Natural killer cell (primary cell): ENCODE measurements at regions not wholly inside any gene's neighbourhood (a gene's known extent, or its start where the extent isn't known, plus 50 kb on each side); places are given as distances from the start of the nearest gene placed in this dataset.

ENCODE experiments used
- ATAC-seq, 3 donors: fragments of 150-1000 bp in 2 of 3; fragments of 200-7000 bp in 1 of 3; cut with Tn5 transposase; 1 replicate in 1 of 3; 2 replicates in 2 of 3; pipeline ENCODE4 v1.10.0; 2021; ENCODE audit warnings: mild to moderate bottlenecking in 2 of 3, moderate library complexity in 2 of 3
- DNase-seq, 2 donors: peaks; one replicate each; pipeline versions ENCODE4 v3.0.0 to v3.0.0-alpha.2; 2013 to 2021; ENCODE audit warnings: mixed read lengths in 1 of 2
- H3K27ac ChIP-seq: one replicate; pipeline ENCODE4 v1.5.1; 2013; ENCODE audit warnings: mild to moderate bottlenecking, low read length
- H3K27me3 ChIP-seq: one replicate; pipeline ENCODE4 v1.6.1; 2013; ENCODE audit warnings: low read length; ENCODE audit not compliant: control insufficient read depth, insufficient read depth
- H3K36me3 ChIP-seq: one replicate; pipeline ENCODE4 v1.6.1; 2013; ENCODE audit warnings: low read length; ENCODE audit not compliant: control insufficient read depth, insufficient read depth
- H3K4me1 ChIP-seq: one replicate; pipeline ENCODE4 v1.6.1; 2013; ENCODE audit warnings: low read length; ENCODE audit not compliant: control insufficient read depth, insufficient read depth
- H3K4me3 ChIP-seq: one replicate; pipeline ENCODE4 v1.5.1; 2013; ENCODE audit warnings: low read length
- H3K9me3 ChIP-seq: one replicate; pipeline ENCODE4 v1.6.1; 2013; ENCODE audit warnings: low read length; ENCODE audit not compliant: control insufficient read depth, insufficient read depth
- H3K27ac Mint-ChIP-seq, 2 donors: one replicate each; pipeline ENCODE4 v1.8.0; 2022; ENCODE audit warnings: mild to moderate bottlenecking in 2 of 2, mixed read lengths in 2 of 2, moderate library complexity in 1 of 2
- H3K27me3 Mint-ChIP-seq, 2 donors: one replicate each; pipeline ENCODE4 v1.8.0; 2022; ENCODE audit warnings: low read depth in 2 of 2, mixed read lengths in 2 of 2
- H3K36me3 Mint-ChIP-seq: one replicate; pipeline ENCODE4 v1.8.0; 2022; ENCODE audit warnings: mixed read lengths
- H3K4me1 Mint-ChIP-seq, 2 donors: one replicate each; pipeline ENCODE4 v1.8.0; 2022; ENCODE audit warnings: mixed read lengths in 2 of 2
- H3K4me3 Mint-ChIP-seq: one replicate; pipeline ENCODE4 v1.8.0; 2022; ENCODE audit warnings: mild to moderate bottlenecking, moderate library complexity, mixed read lengths
- H3K9me3 Mint-ChIP-seq, 2 donors: one replicate each; pipeline ENCODE4 v1.8.0; 2022; ENCODE audit warnings: mixed read lengths in 2 of 2
- CTCF ChIP-seq: fragments of 200-600 bp; IDR thresholded peaks from one replicate; pipeline ENCODE4 v1.8.0; 2022; ENCODE audit warnings: antibody characterized with exemption
- WGBS: methylation state at CpG from one replicate; pipeline ENCODE4 v1.1.7; 2013; ENCODE audit warnings: missing lambda C conversion rate; ENCODE audit not compliant: insufficient coverage; 5-methylcytosine and 5-hydroxymethylcytosine counted together
- intact Hi-C: fragments of 100-400 bp; cut with micrococcal nuclease; formaldehyde crosslinking; loops from one replicate; pipeline ENCODE4 v1.14.2; 2022

DNA sequence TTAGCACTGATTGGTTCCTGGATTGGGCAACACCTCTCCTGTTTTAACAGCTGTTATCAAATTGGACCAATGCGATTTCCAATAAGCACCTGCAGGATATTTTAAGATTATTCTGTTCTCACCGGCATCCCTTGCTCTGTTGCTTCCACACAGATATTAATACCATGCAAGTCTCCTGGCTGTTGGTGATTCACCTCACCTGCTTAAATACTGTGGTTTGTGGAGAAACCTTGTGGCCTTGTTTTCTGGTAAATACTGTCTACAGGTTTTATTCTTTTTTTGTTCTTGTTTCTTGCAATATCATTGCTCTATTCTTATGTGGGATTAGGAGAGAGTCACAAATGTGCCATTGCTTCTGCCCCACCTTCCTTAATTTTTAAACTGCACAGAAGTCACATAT, 448.1 kb upstream of the NXPH2 start:
- Mint-ChIP-seq H3K9me3 (peaks cover 18 to 24% of the 10 kb centered on the region in 2 donors), H3K4me1 (no peaks in the 10 kb centered on the region), H3K27me3 (no peaks in the 10 kb centered on the region), H3K27ac (no peak overlapping the region), H3K4me3 (no peak overlapping the region), H3K36me3 (peaks cover 9% of the 10 kb centered on the region)
- Histone ChIP-seq H3K4me3 (no peak overlapping the region), H3K27ac (no peak overlapping the region), H3K9me3 (no peaks in the 10 kb centered on the region), H3K27me3 (no peaks in the 10 kb centered on the region), H3K36me3 (no peaks in the 10 kb centered on the region), H3K4me1 (no peaks in the 10 kb centered on the region)
- DNase-seq, result no peak
- TF ChIP-seq CTCF, result no peak
- ATAC-seq, result no peak
- intact Hi-C loops, result no loop called here
- 80% methylated on average over 1 of the region's 2 CpGs for WGBS

DNA sequence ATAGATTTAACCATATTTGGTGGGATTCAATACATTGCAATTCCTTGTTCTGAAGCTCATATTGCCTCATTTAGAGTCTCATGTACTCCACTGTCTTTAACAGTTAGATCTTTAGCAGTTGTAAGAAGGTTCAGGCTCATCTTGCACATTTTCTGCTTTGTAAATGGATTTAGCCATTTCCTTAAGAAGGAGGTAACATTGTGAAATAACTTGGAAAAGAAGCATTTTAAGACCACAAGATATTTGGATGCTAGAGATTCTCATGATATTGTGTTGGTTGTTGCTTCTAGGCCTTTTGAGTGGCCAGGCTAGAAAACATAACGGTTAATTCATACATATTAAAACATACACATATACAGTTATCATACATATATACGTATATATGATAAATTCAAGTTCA, 445.8 kb upstream of the NXPH2 start:
- no peak overlapping the region for H3K4me3 ChIP-seq
- no peaks in the 10 kb centered on the region for H3K36me3 ChIP-seq
- Mint-ChIP-seq H3K4me3 (no peak overlapping the region), H3K4me1 (no peaks in the 10 kb centered on the region), H3K9me3 (peaks cover 18 to 25% of the 10 kb centered on the region in 2 donors), H3K27me3 (no peaks in the 10 kb centered on the region), H3K27ac (no peak overlapping the region), H3K36me3 (peaks cover 9% of the 10 kb centered on the region)
- no peaks in the 10 kb centered on the region for H3K9me3 ChIP-seq
- no peaks in the 10 kb centered on the region for H3K4me1 ChIP-seq
- H3K27ac ChIP-seq, result no peak overlapping the region
- DNase-seq (no peak), ATAC-seq (no peak)
- no CpG with 5 or more reads among the region's 2 CpGs for WGBS
- no peaks in the 10 kb centered on the region for H3K27me3 ChIP-seq
- no peak for TF ChIP-seq CTCF
- intact Hi-C loops, result no loop called here

GRCh38 chr2:139218181-139218580, 438.0 kb upstream of the NXPH2 start:
- H3K4me3 Mint-ChIP-seq, result no peak overlapping the region

More at GRCh38 chr2:139218181-139218580, 438.0 kb upstream of the NXPH2 start:
- TF ChIP-seq CTCF, result no peak
- DNase-seq (no peak), ATAC-seq (no peak)
- Histone ChIP-seq H3K27ac (no peak overlapping the region), H3K36me3 (no peaks in the 10 kb centered on the region), H3K4me1 (no peaks in the 10 kb centered on the region), H3K27me3 (no peaks in the 10 kb centered on the region), H3K4me3 (no peak overlapping the region), H3K9me3 (peaks cover 2% of the 10 kb centered on the region)
- Mint-ChIP-seq H3K9me3 (peaks cover 22 to 33% of the 10 kb centered on the region in 2 donors), H3K27me3 (no peaks in the 10 kb centered on the region), H3K27ac (no peak overlapping the region), H3K36me3 (peaks cover 29% of the 10 kb centered on the region), H3K4me1 (no peaks in the 10 kb centered on the region)
- intact Hi-C loops, result no loop called here
- WGBS, result 88% methylated on average over 1 of the region's 1 CpG
